ENCODE measurements at regions not wholly inside any gene's neighbourhood (a gene's known extent, or its start where the extent isn't known, plus 50 kb on each side); places are given as distances from the start of the nearest gene placed in this dataset.
A peak's percentile ranks its signal among the peaks of the same experiment; 100 is the strongest.
"Not testable (repeated sequence)": the region's sequence is repeated elsewhere in the genome, so short reads cannot be mapped to it uniquely, and the experiment has no call there.

- H3K4me1 Mint-ChIP-seq = no peaks in the 10 kb centered on the region
- H3K36me3 Mint-ChIP-seq = no peaks in the 10 kb centered on the region
- no peak overlapping the region for H3K4me3 Mint-ChIP-seq
- H3K27ac Mint-ChIP-seq = no peak overlapping the region
- H3K9me3 Mint-ChIP-seq = no peaks in the 10 kb centered on the region
- ATAC-seq (no peak), DNase-seq (ENCODE audit: low spot score in 2 of 2) (no peak)
Observed at GRCh38 chr4:120005527-120005926, 61.1 kb downstream of the MAD2L1 start.

- Mint-ChIP-seq H3K4me1 (no peaks in the 10 kb centered on the region), H3K36me3 (no peaks in the 10 kb centered on the region), H3K27ac (no peak overlapping the region), H3K4me3 (no peak overlapping the region), H3K9me3 (no peaks in the 10 kb centered on the region)
- ATAC-seq (no peak), DNase-seq (ENCODE audit: low spot score in 2 of 2) (no peak)
Observed at GRCh38 chr4:120005076-120005475, 61.6 kb downstream of the MAD2L1 start.

GRCh38 chr4:120004054-120004453 is 62.6 kb downstream of the MAD2L1 start:
- Mint-ChIP-seq H3K4me1 (no peaks in the 10 kb centered on the region), H3K9me3 (no peaks in the 10 kb centered on the region), H3K4me3 (no peak overlapping the region), H3K36me3 (no peaks in the 10 kb centered on the region), H3K27ac (no peak overlapping the region)
- no peak for ATAC-seq
- DNase-seq (ENCODE audit: low spot score in 2 of 2) = no peak

- no peaks in the 10 kb centered on the region for H3K36me3 Mint-ChIP-seq
- DNase-seq (ENCODE audit: low spot score in 2 of 2) (no peak), ATAC-seq (no peak)
- no peak overlapping the region for H3K4me3 Mint-ChIP-seq
- no peaks in the 10 kb centered on the region for H3K9me3 Mint-ChIP-seq
- H3K27ac Mint-ChIP-seq = no peak overlapping the region
- H3K4me1 Mint-ChIP-seq = no peaks in the 10 kb centered on the region
Observed at GRCh38 chr4:120003193-120003592, 63.5 kb downstream of the MAD2L1 start.

- no peaks in the 10 kb centered on the region for H3K9me3 Mint-ChIP-seq
- H3K4me3 Mint-ChIP-seq = no peak overlapping the region
- ATAC-seq (no peak), DNase-seq (ENCODE audit: low spot score in 2 of 2) (no peak)
- no peaks in the 10 kb centered on the region for H3K36me3 Mint-ChIP-seq
- H3K4me1 Mint-ChIP-seq = no peaks in the 10 kb centered on the region
- H3K27ac Mint-ChIP-seq = no peak overlapping the region
Observed at GRCh38 chr4:120001850-120002249, 64.8 kb downstream of the MAD2L1 start.

GRCh38 chr4:120000591-120001296 is 65.9 kb downstream of the MAD2L1 start:
- H3K36me3 Mint-ChIP-seq = no peaks in the 10 kb centered on the region
- ATAC-seq (no peak), DNase-seq (ENCODE audit: low spot score in 2 of 2) (no peak)
- H3K4me1 Mint-ChIP-seq = no peaks in the 10 kb centered on the region
- H3K9me3 Mint-ChIP-seq = no peaks in the 10 kb centered on the region
- H3K4me3 Mint-ChIP-seq = no peak overlapping the region
- no peak overlapping the region for H3K27ac Mint-ChIP-seq

GRCh38 chr4:119996024-119996423 is 70.6 kb downstream of the MAD2L1 start:
- not testable (repeated sequence) for DNase-seq (ENCODE audit: low spot score in 2 of 2); H3K36me3 Mint-ChIP-seq; H3K27ac Mint-ChIP-seq; ATAC-seq; H3K4me1 Mint-ChIP-seq; H3K4me3 Mint-ChIP-seq; H3K9me3 Mint-ChIP-seq

GRCh38 chr4:119984996-119985395 is 81.7 kb downstream of the MAD2L1 start:
- no peak for ATAC-seq
- Mint-ChIP-seq H3K4me3 (no peak overlapping the region), H3K27ac (no peak overlapping the region), H3K9me3 (no peaks in the 10 kb centered on the region), H3K4me1 (no peaks in the 10 kb centered on the region), H3K36me3 (no peaks in the 10 kb centered on the region)
- DNase-seq (ENCODE audit: low spot score in 2 of 2) = no peak

GRCh38 chr4:119982756-119983155 is 83.9 kb downstream of the MAD2L1 start:
- DNase-seq (ENCODE audit: low spot score in 2 of 2) = no peak
- Mint-ChIP-seq H3K36me3 (no peaks in the 10 kb centered on the region), H3K9me3 (no peaks in the 10 kb centered on the region), H3K27ac (no peak overlapping the region), H3K4me1 (no peaks in the 10 kb centered on the region), H3K4me3 (no peak overlapping the region)
- ATAC-seq = no peak

GRCh38 chr4:119980456-119980855 is 86.2 kb downstream of the MAD2L1 start:
- DNase-seq (ENCODE audit: low spot score in 2 of 2) (no peak), ATAC-seq (no peak)
- Mint-ChIP-seq H3K4me1 (no peaks in the 10 kb centered on the region), H3K36me3 (no peaks in the 10 kb centered on the region), H3K9me3 (no peaks in the 10 kb centered on the region), H3K27ac (no peak overlapping the region), H3K4me3 (no peak overlapping the region)

- H3K4me1 Mint-ChIP-seq = no peaks in the 10 kb centered on the region
- H3K4me3 Mint-ChIP-seq = no peak overlapping the region
- peak; percentile 19 for ATAC-seq
- H3K36me3 Mint-ChIP-seq = no peaks in the 10 kb centered on the region
- no peak overlapping the region for H3K27ac Mint-ChIP-seq
- DNase-seq (ENCODE audit: low spot score in 2 of 2) = no peak
- no peaks in the 10 kb centered on the region for H3K9me3 Mint-ChIP-seq
Observed at GRCh38 chr4:119977076-119977940, 89.3 kb downstream of the MAD2L1 start.

GRCh38 chr4:119971431-119972084 is 95.1 kb downstream of the MAD2L1 start:
- peaks cover 2% of the 10 kb centered on the region for H3K9me3 Mint-ChIP-seq
- ATAC-seq (no peak), DNase-seq (ENCODE audit: low spot score in 2 of 2) (no peak)
- H3K36me3 Mint-ChIP-seq = no peaks in the 10 kb centered on the region
- H3K27ac Mint-ChIP-seq = no peak overlapping the region
- H3K4me1 Mint-ChIP-seq = no peaks in the 10 kb centered on the region
- H3K4me3 Mint-ChIP-seq = no peak overlapping the region

- Mint-ChIP-seq H3K4me3 (no peak overlapping the region), H3K27ac (no peak overlapping the region), H3K9me3 (no peaks in the 10 kb centered on the region), H3K36me3 (no peaks in the 10 kb centered on the region), H3K4me1 (no peaks in the 10 kb centered on the region)
- DNase-seq (ENCODE audit: low spot score in 2 of 2) (no peak), ATAC-seq (no peak)
Observed at GRCh38 chr4:119962631-119963030, 104.0 kb downstream of the MAD2L1 start.

GRCh38 chr4:119958983-119959382 is 107.7 kb downstream of the MAD2L1 start:
- Mint-ChIP-seq H3K9me3 (peaks cover 5% of the 10 kb centered on the region), H3K27ac (no peak overlapping the region), H3K36me3 (no peaks in the 10 kb centered on the region), H3K4me3 (no peak overlapping the region), H3K4me1 (no peaks in the 10 kb centered on the region)
- DNase-seq (ENCODE audit: low spot score in 2 of 2) (no peak), ATAC-seq (no peak)

- DNase-seq (ENCODE audit: low spot score in 2 of 2) (no peak), ATAC-seq (no peak)
- H3K27ac Mint-ChIP-seq = no peak overlapping the region
- no peaks in the 10 kb centered on the region for H3K4me1 Mint-ChIP-seq
- H3K36me3 Mint-ChIP-seq = no peaks in the 10 kb centered on the region
- H3K9me3 Mint-ChIP-seq = peaks cover 7% of the 10 kb centered on the region
- H3K4me3 Mint-ChIP-seq = no peak overlapping the region
Observed at GRCh38 chr4:119955256-119955655, 111.4 kb downstream of the MAD2L1 start.

GRCh38 chr4:119954487-119954886 is 112.2 kb downstream of the MAD2L1 start:
- H3K4me3 Mint-ChIP-seq; H3K27ac Mint-ChIP-seq; DNase-seq (ENCODE audit: low spot score in 2 of 2); H3K36me3 Mint-ChIP-seq; H3K4me1 Mint-ChIP-seq; ATAC-seq; H3K9me3 Mint-ChIP-seq: not testable (repeated sequence)
